SK-N-SH (cell line): ENCODE measurements at regions not wholly inside any gene's neighbourhood (a gene's known extent, or its start where the extent isn't known, plus 50 kb on each side); places are given as distances from the start of the nearest gene placed in this dataset.

Experiments
- CTCF ChIA-PET: fragments of 300-600, 350-600 bp; formaldehyde crosslinking; extraction: SDS; loops from one replicate; lab custom pipeline; 2021; lab: Yijun Ruan, JAX
- POLR2A ChIA-PET: fragments of 350-600 bp; sonication (Branson Sonifier 250); formaldehyde crosslinking; extraction: SDS; loops from one replicate; lab custom pipeline; 2020; ENCODE audit warnings: antibody characterized with exemption, inconsistent platforms; lab: Yijun Ruan, JAX
- DNase-seq: peaks from one replicate; pipeline ENCODE4 v3.0.0; 2012
- H2AFZ ChIP-seq: fragments of 200-600 bp; sonication (generic); 2 replicates; pipeline ENCODE4 v1.8.1; 2016; ENCODE audit warnings: antibody characterized with exemption, mild to moderate bottlenecking, low read depth
- H3F3A ChIP-seq: fragments of 200-600 bp; sonication (generic); replicated peaks from 2 replicates; pipeline ENCODE3; 2016; ENCODE audit warnings: antibody characterized with exemption, mild to moderate bottlenecking; ENCODE audit not compliant: insufficient read depth
- H3K27ac ChIP-seq, 2 experiments: fragments of 200-500 bp in 1 of 2; fragments of 200-600 bp in 1 of 2; sonication (Bioruptor generic) in 1 of 2; sonication (generic), shearing (Covaris generic) in 1 of 2; 2 replicates each; pipeline versions ENCODE4 v1.5.1 to v1.6.1; 2014 to 2016; ENCODE audit warnings: low read depth in 2 of 2, inconsistent platforms in 1 of 2, low read length in 1 of 2, mild to moderate bottlenecking in 1 of 2, mixed read lengths in 1 of 2
- H3K27me3 ChIP-seq: fragments of 200-600 bp; sonication (generic), shearing (Covaris generic); 2 replicates; pipeline ENCODE4 v1.6.1; 2016; ENCODE audit warnings: mixed run types; ENCODE audit not compliant: insufficient read depth
- H3K36me3 ChIP-seq, 2 experiments: fragments of 200-500 bp in 1 of 2; fragments of 200-600 bp in 1 of 2; sonication (Bioruptor generic) in 1 of 2; sonication (generic) in 1 of 2; replicated peaks in 1 of 2; 2 replicates each; pipeline versions ENCODE3 to v1.5.1; 2014 to 2016; ENCODE audit warnings: low read length in 1 of 2, mild to moderate bottlenecking in 1 of 2; ENCODE audit not compliant: insufficient read depth in 2 of 2, control insufficient read depth in 1 of 2
- H3K4me1 ChIP-seq, 2 experiments: fragments of 200-500 bp in 1 of 2; fragments of 200-600 bp in 1 of 2; sonication (Bioruptor generic) in 1 of 2; sonication (generic), shearing (Covaris generic) in 1 of 2; 2 replicates each; pipeline versions ENCODE4 v1.5.1 to v1.6.1; 2014 to 2016; ENCODE audit warnings: low read depth in 1 of 2, low read length in 1 of 2, mixed run types in 1 of 2; ENCODE audit not compliant: insufficient read depth in 2 of 2, control insufficient read depth in 1 of 2
- H3K4me2 ChIP-seq: fragments of 200-600 bp; sonication (generic), shearing (Covaris generic); 2 replicates; pipeline ENCODE4 v1.6.1; 2017; ENCODE audit warnings: mixed run types
- H3K4me3 ChIP-seq, 2 experiments: fragments of 200-500 bp in 1 of 2; fragments of 200-600 bp in 1 of 2; sonication (Bioruptor generic) in 1 of 2; sonication (generic), shearing (Covaris generic) in 1 of 2; 2 replicates each; pipeline versions ENCODE4 v1.5.1 to v1.8.1; 2014 to 2016; ENCODE audit warnings: low read depth in 2 of 2, inconsistent platforms in 1 of 2, low read length in 1 of 2, mild to moderate bottlenecking in 1 of 2, mixed read lengths in 1 of 2, moderate library complexity in 1 of 2
- H3K79me2 ChIP-seq: fragments of 200-600 bp; sonication (generic); 2 replicates; pipeline ENCODE4 v1.8.1; 2017; ENCODE audit warnings: mild to moderate bottlenecking; ENCODE audit not compliant: insufficient read depth
- H3K9ac ChIP-seq: fragments of 200-600 bp; sonication (generic); 2 replicates; pipeline ENCODE4 v1.6.1; 2017; ENCODE audit warnings: mixed run types
- H3K9me2 ChIP-seq: fragments of 200-600 bp; sonication (generic); 2 replicates; pipeline ENCODE4 v1.6.1; 2017; ENCODE audit warnings: mixed run types
- H3K9me3 ChIP-seq: fragments of 200-600 bp; sonication (generic); 2 replicates; pipeline ENCODE4 v1.6.1; 2017; ENCODE audit warnings: mixed run types, mild to moderate bottlenecking, moderate library complexity
- H4K20me1 ChIP-seq: fragments of 200-600 bp; sonication (generic); 2 replicates; pipeline ENCODE4 v1.6.1; 2017; ENCODE audit warnings: mild to moderate bottlenecking, mixed run types; ENCODE audit not compliant: insufficient read depth
- CHD2 ChIP-seq: fragments of 150-350 bp; IDR thresholded peaks from 2 replicates; pipeline ENCODE4 v1.6.1; 2018; ENCODE audit warnings: low read length; ENCODE audit not compliant: partially characterized antibody
- CTCF ChIP-seq: fragments of 200-600 bp; sonication (generic); IDR thresholded peaks from 2 replicates; pipeline ENCODE4 v1.6.1; 2017; ENCODE audit warnings: antibody characterized with exemption, mild to moderate bottlenecking, moderate library complexity
- ELF1 ChIP-seq: IDR thresholded peaks from 2 replicates; pipeline ENCODE4 v1.4.0; 2012
- FOXJ3 ChIP-seq: sonication (generic); formaldehyde crosslinking; IDR thresholded peaks from 2 replicates; pipeline ENCODE4 v1.5.1; 2020; ENCODE audit warnings: mild to moderate bottlenecking, missing genetic modification reagents
- JUND ChIP-seq: IDR thresholded peaks from 2 replicates; pipeline ENCODE4 v1.4.0; 2012
- MXI1 ChIP-seq: IDR thresholded peaks from 2 replicates; pipeline ENCODE4 v1.6.1; 2012; ENCODE audit warnings: mild to moderate bottlenecking, low read depth, low read length, improper control_type of control experiment
- NFIC ChIP-seq: IDR thresholded peaks from 2 replicates; pipeline ENCODE4 v1.4.0; 2012; ENCODE audit warnings: borderline replicate concordance
- NRF1 ChIP-seq: IDR thresholded peaks from 2 replicates; pipeline ENCODE4 v1.6.1; 2012; ENCODE audit warnings: low read depth, mild to moderate bottlenecking, low read length
- TEAD4 ChIP-seq: IDR thresholded peaks from 2 replicates; pipeline ENCODE4 v1.4.0; 2012; ENCODE audit warnings: mild to moderate bottlenecking, borderline replicate concordance; ENCODE audit not compliant: insufficient read depth
- YY1 ChIP-seq: IDR thresholded peaks from 2 replicates; pipeline ENCODE4 v1.4.0; 2012; ENCODE audit warnings: low read depth, mild to moderate bottlenecking
- ZBTB33 ChIP-seq: IDR thresholded peaks from 2 replicates; pipeline ENCODE4 v1.4.0; 2012; ENCODE audit warnings: low read depth, borderline replicate concordance
- WGBS: methylation state at CpG from one replicate; pipeline ENCODE4 v1.1.6; 2017; ENCODE audit warnings: low lambda C conversion rate; 5-methylcytosine and 5-hydroxymethylcytosine counted together

GRCh38 chr5:92890841-92891244 lies 690.2 kb downstream of the NR2F1-AS1 start:
- Histone ChIP-seq H3K9me2 (no peaks in the 10 kb centered on the region), H3K79me2 (no peaks in the 10 kb centered on the region), H3F3A (no peaks in the 10 kb centered on the region), H3K36me3 (no peaks in the 10 kb centered on the region), H2AFZ (no peak overlapping the region), H3K27ac (no peak overlapping the region), H3K27me3 (no peaks in the 10 kb centered on the region), H3K9me3 (no peaks in the 10 kb centered on the region), H4K20me1 (no peaks in the 10 kb centered on the region), H3K4me1 (no peaks in the 10 kb centered on the region), H3K4me3 (no peak overlapping the region), H3K4me2 (no peak overlapping the region), H3K9ac (no peak overlapping the region)
- no peak for TF ChIP-seq ZBTB33
- TF ChIP-seq MXI1: no peak
- TF ChIP-seq CTCF: no peak
- TF ChIP-seq NRF1: no peak
- no peak for TF ChIP-seq CHD2
- no peak for TF ChIP-seq YY1
- no peak for TF ChIP-seq ELF1
- no peak for TF ChIP-seq TEAD4
- no peak for TF ChIP-seq FOXJ3
- no peak for TF ChIP-seq JUND
- no peak for TF ChIP-seq NFIC
- POLR2A ChIA-PET: no interaction called here
- CTCF ChIA-PET: no interaction called here
- no peak for DNase-seq
- 68% methylated on average over 2 of the region's 2 CpGs for WGBS

- TF ChIP-seq NRF1 (no peak), YY1 (no peak), FOXJ3 (no peak), CTCF (no peak)
- TF ChIP-seq, all 33 proteins: peak for 0
- H3K4me1 ChIP-seq: no peaks in the 10 kb centered on the region; a peak in 1 of 4 replicates
- no peaks in the 10 kb centered on the region for H3K9me2 ChIP-seq
- WGBS: 86% methylated on average over 1 of the region's 1 CpG
- no peak overlapping the region for H3K4me3 ChIP-seq
- no peaks in the 10 kb centered on the region for H4K20me1 ChIP-seq
- H3K9ac ChIP-seq: no peak overlapping the region
- ChIA-PET POLR2A (no interaction called here), CTCF (interaction anchor here (0.5 to 1.2 kb wide), 2 partner anchors 20 to 21 kb away, joined by 3 read pairs; no protein-coding TSS in a partner anchor)
- H3K9me3 ChIP-seq: no peaks in the 10 kb centered on the region
- H3K79me2 ChIP-seq: no peaks in the 10 kb centered on the region
- no peak overlapping the region for H3K27ac ChIP-seq
- no peak overlapping the region for H2AFZ ChIP-seq
- no peaks in the 10 kb centered on the region for H3K36me3 ChIP-seq
- no peak overlapping the region for H3K4me2 ChIP-seq
- DNase-seq: no peak
- H3F3A ChIP-seq: no peaks in the 10 kb centered on the region
- no peaks in the 10 kb centered on the region for H3K27me3 ChIP-seq
These were observed 691.9 kb downstream of the NR2F1-AS1 start for GRCh38 chr5:92889140-92889539.
